GM18511 (cell line): ENCODE measurements at regions not wholly inside any gene's neighbourhood (a gene's known extent, or its start where the extent isn't known, plus 50 kb on each side); places are given as distances from the start of the nearest gene placed in this dataset.

Experiments used
- ATAC-seq: cut with Tn5 transposase; IDR thresholded peaks from one replicate; pipeline ENCODE4 v1.9.1; 2021; ENCODE audit warnings: mild to moderate bottlenecking, moderate library complexity; ENCODE audit not compliant: unreplicated experiment

DNA sequence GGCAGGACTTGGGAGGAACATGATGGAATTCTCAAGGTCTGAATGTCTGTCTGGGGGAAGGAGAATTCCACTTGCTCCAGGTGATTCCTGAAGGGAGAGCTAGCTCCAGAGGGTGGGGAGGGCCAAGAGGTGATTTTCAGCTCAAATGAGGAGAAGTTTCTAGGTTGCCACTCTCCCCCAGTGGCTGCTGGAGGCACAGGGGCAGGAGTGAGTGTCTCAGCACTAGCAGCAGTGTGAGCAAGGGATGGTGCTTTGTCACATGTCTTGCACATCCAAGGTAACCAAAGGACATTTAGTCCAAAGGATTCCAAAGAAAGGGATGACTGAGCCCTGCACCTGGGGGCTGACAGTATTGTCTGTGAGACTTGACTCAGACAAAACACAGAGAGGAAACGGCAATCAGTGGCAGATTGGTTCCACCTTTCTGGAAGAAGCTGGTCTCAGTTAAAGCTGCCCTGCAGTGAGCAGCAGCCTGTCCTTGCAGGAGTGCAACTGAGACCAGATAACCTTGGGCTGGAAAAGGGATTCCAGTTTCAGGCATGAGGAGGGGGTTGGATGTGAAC, 51.2 kb upstream of the PCBD1 start:
- no peak for ATAC-seq

DNA sequence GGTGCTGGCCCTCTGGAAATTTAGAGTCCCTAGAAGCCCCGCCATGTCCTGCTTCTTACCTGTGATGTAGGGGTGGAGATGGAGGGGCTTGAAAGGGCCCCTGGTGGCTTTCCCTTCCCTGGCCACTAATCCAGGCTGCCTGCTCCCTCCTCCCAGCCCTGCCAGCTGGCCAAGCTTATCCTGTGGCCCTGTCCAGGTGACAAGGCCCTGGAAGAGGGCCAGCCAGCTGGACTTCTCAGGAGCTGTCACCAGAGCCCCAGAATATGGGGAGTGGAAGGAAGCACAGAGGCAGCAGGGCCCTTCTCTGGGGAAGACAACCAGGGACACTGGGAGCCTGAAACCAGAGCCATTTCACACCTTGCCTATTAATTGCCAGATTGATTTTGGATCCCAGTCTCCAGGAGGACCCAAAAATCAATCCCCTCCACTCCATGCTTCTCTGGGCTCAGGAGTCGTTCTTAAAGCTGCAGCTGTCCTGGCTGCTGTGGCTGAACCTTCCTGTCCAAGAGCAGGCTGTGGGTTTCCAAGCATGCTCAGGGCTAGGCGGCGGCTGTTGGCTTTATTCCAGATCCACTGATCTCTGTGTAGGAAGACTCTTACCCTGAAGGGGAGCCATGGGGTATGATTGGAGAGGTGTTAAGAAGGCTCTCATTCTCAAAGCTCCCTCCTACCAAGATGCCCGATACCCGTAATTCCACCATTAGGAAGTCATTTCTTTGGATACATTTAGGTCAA, 52.6 kb upstream of the PCBD1 start:
- ATAC-seq = no peak

DNA sequence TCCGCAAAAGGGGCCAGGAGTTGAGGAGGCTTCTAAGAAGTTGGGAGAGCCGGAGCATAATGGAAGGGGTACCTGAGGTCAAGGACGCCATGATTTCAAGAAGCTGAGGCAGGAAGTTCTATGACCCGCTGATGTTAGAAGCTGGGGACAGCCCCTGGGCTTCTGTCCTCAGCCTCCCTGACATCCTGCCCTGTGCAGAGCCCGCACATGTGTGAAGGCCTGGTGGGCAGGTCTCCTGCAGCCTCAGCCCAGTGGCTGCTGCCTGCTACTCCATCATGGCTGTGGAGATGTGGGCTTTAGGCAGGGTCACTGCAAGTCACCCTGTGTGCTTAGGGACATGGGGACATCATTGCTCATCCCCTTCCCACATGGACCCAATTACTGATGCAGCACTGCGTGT, 53.8 kb upstream of the PCBD1 start:
- no peak for ATAC-seq

DNA sequence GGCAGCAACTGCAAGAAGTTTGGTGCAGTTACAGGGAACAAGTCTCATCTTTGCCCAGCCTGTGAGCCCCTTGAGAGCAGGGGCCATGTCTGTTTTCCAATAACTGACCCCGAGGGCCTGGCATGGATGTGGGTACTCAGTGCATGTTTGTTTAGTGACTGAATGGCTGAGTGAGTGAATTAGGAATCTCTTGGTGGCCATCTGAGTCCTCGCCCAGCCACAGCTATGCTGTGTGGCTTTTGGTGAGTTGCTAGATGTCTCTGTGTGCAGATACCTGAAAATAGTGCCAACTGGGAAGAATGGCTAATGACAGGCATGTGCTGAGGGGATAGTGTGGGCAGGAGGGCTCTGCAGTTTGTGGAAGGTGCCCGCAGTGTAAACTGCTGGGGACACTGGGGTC, 54.4 kb upstream of the PCBD1 start:
- ATAC-seq = no peak

DNA sequence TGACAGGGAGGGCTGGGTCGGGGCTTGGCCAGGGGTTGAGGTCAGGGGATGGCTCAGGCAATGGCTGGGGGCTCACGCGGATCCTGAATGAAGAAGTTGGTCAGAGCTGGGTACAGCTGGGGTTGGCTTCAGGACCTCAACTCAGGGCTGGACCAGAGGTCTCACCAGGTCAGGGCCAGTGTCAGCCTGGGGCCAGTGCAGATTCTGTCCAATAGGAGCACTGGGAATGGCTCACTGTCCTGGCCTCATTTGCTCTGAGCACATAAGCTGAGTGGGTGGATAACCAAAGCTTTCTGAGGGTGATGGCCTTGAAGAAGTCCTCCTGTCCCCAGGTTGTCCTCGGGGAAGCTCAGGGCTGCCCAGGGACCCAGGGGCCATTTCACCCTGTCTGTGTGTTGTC, 54.9 kb upstream of the PCBD1 start:
- no peak for ATAC-seq

DNA sequence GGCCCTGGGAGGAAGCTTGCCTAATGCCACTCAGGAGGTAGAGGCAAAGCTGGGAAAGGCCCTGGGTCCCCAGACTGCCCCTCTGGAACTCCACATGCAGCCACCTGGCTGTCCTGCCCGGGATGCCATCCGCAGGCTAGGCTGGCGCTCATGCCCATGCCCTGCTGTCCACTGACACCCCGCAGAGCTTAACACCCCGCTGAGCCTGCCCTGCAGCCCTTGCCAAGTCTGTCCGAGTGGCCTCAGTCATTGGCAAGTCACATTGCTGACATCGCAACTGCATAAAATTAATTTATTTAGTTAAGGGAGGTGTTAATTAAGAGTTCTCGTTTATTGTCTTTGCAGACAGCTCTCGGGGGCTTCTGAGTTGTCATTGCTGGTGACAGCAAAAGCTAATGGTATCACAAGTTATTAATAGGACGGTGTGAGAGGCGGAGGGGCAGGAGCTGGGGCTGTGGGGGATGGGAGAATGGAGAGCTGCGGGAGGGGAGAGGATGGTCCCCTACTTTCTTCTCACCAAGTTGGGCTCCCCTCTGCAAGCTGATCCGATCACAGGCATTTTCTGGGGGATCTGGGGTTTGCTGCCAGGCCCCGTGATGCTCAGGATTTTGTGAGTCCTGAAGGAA, 55.6 kb upstream of the PCBD1 start:
- no peak for ATAC-seq

DNA sequence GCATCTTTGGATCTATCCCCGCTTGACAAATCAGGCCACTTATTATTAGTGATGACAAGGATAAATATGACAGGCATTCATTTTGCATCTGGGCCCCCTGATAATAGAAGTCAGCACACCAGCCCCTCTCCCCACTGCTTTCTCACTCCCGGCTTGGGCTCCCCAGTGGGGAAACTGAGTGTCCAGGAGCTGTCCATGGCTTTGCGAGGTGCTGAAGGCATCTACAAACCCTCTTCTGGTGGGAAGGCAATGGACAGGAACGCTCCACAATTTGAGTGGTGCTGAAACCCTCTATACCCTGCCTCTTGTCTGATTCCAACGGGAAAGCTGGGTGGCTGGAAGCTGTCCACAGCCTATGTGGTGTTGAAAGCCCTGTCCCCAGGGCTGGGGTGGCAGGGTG, 61.7 kb upstream of the PCBD1 start:
- no peak for ATAC-seq

DNA sequence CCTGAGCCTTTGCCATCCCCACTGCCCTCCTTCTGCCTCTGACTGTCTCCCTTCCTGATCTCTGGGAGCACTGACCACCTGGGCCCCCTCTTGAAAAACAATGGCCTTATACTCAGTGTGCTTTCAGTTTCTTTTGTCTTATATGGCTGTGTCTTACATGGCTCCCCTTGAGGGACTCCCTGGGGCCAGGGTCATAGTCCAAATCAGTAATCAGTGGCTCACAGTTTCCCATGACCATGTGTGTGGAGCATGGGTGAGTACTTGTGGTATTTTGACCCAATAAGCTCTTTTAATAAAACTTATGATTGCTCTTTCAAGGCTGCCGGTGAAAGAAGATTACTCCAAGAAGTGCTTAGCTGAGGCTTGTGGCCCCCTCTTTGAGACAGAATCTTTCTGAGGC, 62.4 kb upstream of the PCBD1 start:
- no peak for ATAC-seq

DNA sequence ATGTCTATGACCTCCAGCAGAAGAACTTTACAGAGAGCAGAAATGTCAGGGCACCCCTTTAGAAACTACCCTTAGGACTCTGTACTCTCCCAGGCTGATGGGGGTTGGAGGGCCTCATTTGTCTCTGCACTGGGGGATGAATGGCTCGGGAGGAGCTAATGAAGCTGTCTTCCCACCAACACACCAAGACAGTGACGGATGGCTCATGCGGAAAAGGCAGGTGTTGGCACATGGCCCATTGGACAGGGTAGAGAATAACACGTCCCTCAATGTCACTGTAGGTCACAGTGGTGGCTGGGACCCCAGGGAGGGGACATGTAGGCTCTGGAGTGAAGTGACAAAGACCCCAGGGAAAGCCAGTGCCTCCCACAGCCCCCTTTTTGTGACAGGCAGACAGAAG, 64.0 kb upstream of the PCBD1 start:
- no peak for ATAC-seq

DNA sequence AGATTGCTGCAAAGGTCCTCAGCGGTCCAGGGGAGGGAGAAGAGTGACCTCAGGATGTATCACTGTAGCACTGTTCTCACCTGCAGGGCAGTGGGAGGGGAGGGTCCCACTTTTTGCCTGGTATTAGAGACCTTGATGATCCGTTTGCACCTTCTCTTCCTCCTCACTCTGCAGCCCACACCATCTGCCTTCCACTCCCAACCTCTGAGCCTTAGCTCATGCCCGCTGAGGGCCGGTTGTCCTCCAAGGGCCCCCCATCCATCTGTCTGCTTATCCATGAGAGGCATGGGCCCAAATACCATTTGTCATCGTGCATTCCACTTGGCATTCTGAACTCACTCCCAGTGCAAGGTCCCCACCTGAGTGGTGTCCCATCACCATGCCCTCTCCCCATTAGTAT, 64.6 kb upstream of the PCBD1 start:
- no peak for ATAC-seq

DNA sequence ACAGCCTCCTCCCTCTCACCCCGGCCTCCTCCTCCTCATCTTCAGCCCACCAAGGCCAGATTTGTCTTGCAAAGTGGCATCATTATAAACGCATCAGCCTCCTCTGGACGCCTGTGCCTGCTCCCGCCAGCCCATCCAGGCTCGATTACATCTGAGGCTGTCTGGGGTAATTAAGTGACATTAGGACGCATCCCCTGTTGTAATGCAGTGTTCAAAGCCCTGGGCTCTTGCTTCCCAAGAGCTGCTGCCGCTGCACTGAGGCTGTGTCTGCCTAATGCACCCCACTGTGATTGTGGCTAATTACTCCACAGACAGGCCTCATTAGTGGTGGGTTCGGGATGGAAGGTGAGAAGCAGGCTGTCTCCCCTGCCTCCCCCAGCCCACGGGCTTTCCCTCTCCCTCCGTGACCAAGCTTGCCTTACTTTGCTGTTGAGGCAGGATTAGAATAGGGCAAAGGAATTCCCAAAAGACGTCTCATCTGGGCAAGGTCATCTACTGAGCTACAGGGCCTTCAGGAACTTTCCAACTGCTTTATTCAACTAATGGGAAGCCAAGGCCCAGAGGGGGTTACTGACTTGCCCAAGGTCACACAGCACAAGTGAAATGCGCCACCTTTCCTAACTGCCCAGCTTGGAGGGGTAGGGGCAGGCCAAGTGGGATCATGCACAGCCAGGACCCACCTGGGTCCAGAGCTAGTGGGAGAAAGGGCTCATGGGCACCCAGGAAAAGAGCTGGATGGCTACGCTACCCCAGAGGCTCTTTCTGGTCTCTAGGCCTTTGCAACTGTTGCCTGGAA, 66.2 kb upstream of the PCBD1 start:
- no peak for ATAC-seq

DNA sequence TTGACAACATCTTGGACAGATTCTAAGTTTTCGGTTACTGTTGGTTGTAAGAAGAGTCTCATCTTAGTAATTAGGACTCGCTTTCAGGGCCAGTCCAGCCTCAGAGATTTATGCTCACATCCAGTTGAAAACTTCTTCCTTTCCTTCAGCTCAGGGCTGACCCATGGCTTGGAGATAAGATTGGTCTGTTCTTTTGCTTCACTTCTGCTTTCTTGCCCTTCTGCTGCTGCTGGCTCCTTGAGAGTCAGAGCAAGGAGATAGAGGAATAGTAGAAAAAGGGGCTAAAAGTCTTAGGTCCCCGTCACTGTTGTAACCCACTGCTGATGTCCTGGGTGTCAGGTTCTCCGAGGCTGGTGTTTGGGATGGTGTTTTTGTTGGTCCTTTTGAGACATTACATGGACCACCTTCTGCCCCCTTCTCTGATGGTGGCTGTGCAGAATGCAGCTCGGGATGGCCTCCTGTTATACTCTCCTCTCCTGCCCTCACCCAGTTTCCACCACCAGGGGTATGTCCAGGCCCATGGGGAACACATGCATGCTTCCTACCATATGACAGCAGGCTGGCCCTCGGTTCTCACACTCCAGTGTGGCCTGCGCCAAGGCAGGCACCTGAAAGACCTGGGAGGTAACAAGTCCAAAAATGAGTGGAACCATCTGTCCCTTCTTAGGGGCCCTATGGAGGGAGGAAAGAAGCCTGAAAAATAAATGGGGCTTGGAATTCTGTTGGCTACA, 67.8 kb upstream of the PCBD1 start:
- ATAC-seq = no peak

DNA sequence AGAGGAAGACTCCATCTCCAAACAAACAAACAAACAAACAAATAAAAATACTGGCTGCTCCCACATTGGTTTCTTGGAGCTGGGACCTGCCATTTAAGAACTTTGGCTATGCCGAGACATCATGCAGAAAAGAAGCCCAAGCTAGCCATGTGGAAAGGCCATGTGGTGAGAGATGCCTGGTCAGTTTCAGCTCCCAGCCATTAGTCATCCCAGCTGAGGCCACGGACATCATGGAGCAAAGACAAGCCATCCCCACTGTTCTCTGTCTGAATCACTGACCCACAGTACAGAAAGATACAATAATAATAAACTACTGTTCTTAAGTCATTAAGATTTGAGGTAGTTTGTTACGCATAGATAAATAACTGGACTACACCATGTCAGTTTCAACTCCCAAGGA, 70.0 kb upstream of the PCBD1 start:
- no peak for ATAC-seq

DNA sequence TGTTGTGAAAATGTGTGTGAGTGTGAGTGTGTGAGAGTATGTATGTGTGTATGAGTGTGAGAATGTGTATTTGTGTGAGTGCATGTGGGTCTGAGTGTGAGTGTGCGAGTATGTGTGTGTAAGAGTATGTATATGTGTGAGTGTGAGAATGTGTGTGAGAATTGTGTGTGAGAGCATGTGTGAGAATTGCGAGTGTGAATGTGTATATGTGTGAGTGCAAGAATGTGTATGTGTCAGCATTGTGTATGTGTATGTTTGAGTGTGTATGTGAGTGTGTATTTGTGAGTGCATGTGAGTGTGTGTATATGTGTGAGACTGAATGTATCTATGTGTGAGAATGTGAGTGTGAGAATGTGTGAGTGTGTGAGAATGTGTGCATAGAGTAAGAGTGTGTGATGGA, 72.0 kb upstream of the PCBD1 start:
- ATAC-seq = no peak

DNA sequence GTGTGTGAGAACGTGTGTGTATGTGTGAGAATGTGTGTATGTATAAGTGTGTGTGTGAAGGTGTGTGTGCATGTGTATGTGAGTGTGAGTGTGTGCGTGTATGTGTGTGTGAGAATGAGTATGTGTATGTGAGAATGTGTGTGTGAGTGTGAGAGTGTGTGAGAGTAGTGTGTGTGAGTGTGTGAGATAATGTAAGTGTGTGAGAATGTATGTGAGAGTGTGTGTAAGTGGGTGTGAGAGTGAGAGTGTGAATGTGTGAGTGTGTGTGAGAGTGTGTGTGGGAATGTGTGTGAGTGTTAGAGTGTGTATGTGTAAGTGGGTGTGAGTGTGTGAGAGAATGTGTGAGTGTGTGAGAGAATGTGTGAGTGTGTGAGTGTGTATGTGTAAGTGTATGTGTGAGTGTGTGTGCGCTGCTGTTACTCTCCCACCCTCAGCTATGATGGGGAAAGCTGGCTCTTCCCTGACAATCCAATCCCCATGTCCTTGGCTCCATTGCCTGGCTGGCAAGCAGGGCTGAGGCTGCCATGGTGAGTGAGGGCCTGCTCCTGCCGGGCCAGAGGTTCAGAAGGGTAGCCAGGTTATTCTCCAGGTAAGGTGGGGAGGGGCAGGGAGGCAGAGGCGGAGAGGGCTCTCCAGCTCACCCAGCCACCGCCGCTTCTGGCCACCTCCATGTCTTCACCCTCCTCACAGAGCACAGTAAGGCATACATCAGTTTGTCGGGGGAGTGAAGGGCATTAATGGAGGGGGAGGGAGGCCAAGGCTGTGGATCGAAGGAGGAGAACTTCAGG, 72.6 kb upstream of the PCBD1 start:
- ATAC-seq = no peak

DNA sequence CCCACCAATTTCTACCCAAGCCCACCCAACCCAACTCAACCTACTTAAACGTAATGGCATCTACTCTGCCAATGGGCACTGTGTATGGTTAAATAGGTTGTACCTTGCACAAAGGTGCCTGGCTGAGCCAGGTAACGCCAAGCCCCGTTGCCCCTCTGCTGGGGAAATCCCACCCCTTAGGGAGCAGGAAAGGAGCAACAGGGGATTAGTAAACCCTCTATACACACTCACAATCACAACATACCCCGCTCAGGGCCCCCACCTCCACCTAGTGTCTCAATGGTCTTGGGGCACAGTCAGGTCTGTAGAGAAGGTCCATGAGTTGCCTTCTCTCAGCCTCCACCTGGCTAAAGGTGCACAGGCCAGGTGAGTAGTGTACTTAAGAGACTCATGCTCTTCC, 74.3 kb upstream of the PCBD1 start:
- no peak for ATAC-seq

DNA sequence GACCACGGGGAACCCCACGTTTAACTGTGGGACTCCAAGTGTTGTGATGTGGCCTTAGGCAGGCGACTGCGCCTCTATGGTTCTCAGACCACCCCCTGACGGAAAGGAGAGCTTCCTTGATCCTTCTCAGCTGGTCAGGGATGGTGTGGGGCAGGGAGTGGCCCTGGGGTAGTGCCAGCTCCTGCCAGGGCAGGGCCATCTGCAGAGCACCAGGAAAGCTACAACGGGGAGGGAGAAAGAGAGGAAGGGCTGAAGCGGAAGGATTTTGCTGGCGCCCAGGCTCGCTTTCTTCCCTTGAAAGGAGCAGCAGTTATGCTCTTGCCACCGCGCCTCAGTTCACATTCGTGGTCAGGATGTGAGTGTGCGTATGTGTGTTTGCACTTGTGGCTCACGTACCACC, 74.9 kb upstream of the PCBD1 start:
- ATAC-seq = no peak

DNA sequence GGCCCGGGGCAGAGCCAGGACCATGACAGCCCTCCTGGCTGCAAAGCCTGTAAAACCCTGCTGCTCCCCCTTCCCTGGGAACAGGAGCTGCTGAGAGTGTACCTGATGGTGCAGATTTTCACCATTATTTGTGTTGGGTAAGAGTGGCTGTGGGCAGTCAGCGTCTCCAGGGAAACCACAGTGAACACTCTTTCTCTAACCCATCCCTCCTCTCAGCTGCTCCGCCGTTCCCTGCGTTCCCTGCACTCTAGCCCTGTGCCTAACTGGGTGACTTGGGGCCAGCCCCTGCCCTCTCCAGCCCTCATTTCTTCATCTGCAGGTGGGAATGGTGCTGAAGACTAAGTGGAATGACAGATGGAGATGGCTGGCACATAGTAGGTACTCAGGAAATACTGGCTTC, 75.9 kb upstream of the PCBD1 start:
- no peak for ATAC-seq

DNA sequence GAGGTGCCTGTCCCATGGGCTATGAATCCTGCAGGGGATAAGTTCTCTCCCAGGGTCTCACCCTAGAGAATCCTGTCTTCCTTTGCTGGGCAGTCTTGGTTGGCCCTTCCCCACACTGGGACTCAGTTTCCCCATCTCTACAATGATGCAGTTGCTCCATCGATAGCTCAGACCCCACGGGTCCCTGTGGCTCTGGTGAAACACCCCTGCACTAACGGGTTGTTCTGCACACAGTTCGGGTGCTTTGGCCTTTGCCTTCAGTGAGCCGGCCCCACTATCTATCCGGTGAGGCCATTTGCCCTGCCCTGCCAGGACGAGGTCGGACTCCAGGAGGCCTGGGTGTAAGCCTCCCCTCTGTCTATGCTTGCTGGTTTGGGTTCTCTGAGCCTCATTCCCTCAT, 76.5 kb upstream of the PCBD1 start:
- ATAC-seq = no peak

DNA sequence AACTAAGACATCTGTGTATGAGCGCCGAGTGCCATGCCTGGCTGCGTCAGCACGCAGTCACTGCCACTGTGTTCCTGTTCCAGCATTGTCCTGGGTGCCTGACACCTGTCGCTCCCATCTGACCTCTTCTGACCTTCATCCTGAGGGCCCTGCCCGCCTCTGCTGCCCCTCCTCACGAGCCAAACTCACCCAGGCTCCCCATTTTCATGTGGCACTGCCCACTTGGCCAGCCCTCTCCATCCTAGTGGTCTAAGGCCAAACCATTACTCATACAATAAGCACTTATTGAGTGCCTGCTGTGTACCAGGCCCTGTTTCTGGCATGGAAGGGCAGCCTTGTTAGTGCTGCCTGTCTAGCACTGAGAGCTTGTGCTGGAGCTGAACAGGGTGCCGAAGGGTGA, 77.2 kb upstream of the PCBD1 start:
- no peak for ATAC-seq
